Esophagus squamous epithelium (tissue), 4 donors: ENCODE measurements at regions not wholly inside any gene's neighbourhood (a gene's known extent, or its start where the extent isn't known, plus 50 kb on each side); places are given as distances from the start of the nearest gene placed in this dataset.

Experiments used
- CTCF ChIP-seq, 6 experiments: fragments of 450-650 bp in 4 of 6; fragments of 200-600 bp in 2 of 6; sonication (generic) in 2 of 6; IDR thresholded peaks; one replicate each; pipeline ENCODE4 v1.5.1; 2016 to 2019; ENCODE audit warnings: antibody characterized with exemption in 6 of 6, mild to moderate bottlenecking in 4 of 6, moderate library complexity in 4 of 6
- POLR2A ChIP-seq, 4 donors: fragments of 450-650 bp; IDR thresholded peaks; one replicate each; pipeline ENCODE4 v1.6.1; 2017; ENCODE audit warnings: antibody characterized with exemption in 4 of 4, mild to moderate bottlenecking in 4 of 4, moderate library complexity in 3 of 4

- TF ChIP-seq CTCF (IDR thresholded peaks at IDR 0.05) (no peak), POLR2A (IDR thresholded peaks at IDR 0.05) (no peak)
Observed at GRCh38 chr9:135422341-135422944, 57.1 kb upstream of the PPP1R26 start.
